Sigmoid colon (tissue), 4 donors: ENCODE measurements at regions not wholly inside any gene's neighbourhood (a gene's known extent, or its start where the extent isn't known, plus 50 kb on each side); places are given as distances from the start of the nearest gene placed in this dataset.

ENCODE experiments used
- CTCF ChIP-seq, 4 experiments: fragments of 450-650 bp in 3 of 4; fragments of 200-600 bp in 1 of 4; IDR thresholded peaks; one replicate each; pipeline ENCODE4 v1.5.1; 2016 to 2019; ENCODE audit warnings: antibody characterized with exemption in 4 of 4, mild to moderate bottlenecking in 3 of 4, moderate library complexity in 2 of 4
- EP300 ChIP-seq, 4 donors: sonication (generic); formaldehyde crosslinking; IDR thresholded peaks; one replicate each; pipeline ENCODE4 v1.6.1; 2017; ENCODE audit warnings: antibody characterized with exemption in 4 of 4
- POLR2A ChIP-seq, 2 donors: fragments of 450-650 bp; IDR thresholded peaks; one replicate each; pipeline ENCODE4 v1.6.1; 2016; ENCODE audit warnings: antibody characterized with exemption in 2 of 2, mild to moderate bottlenecking in 2 of 2, moderate library complexity in 2 of 2

- TF ChIP-seq EP300 (IDR thresholded peaks at IDR 0.05), result no peak
- TF ChIP-seq CTCF (IDR thresholded peaks at IDR 0.05), result no peak
- TF ChIP-seq POLR2A (IDR thresholded peaks at IDR 0.05), result no peak
Observed at GRCh38 chrX:110442635-110443034, 84.0 kb downstream of the RTL9 start.
